ENCODE measurements at regions not wholly inside any gene's neighbourhood (a gene's known extent, or its start where the extent isn't known, plus 50 kb on each side); places are given as distances from the start of the nearest gene placed in this dataset.

DNA sequence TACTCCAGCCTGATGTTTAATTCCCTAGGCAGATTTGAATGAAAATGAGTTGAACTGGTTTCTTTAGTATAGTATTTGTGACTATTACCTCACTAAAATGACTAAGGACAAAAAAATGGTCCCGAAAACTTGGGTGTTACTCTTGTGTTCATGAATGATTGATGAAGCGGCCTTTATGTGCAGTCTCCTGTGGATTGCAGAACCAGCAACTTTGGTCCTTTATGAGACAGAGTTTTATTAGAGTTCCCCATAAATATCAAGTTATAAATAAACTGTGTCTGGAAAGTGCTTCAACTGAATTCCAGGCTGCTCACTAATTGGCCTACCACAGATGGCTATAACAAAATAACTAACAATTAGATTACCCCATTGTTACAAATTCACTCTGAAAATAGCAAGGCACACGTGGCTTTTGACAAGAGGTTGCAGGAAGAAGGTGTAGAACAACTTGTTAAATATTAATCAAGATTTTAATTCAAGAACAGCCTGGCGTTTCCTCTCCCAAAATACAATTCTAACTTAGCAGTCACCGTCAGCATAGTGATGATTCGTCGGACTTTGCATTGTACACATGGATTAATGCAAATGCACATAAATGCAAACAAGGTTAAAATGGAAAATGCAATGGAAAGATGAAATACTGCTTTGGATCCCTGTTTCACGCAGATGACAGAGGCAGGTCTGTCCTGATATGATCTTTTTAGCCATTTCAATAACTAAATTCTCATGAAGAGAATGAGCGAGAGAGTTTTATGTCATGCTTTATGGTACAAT is 567.3 kb upstream of the ZNF717 start:
- Histone ChIP-seq H3K36me3 (no peaks in the 10 kb centered on the region), H3K27me3 (no peaks in the 10 kb centered on the region), H3K9me3 (no peaks in the 10 kb centered on the region), H3K4me3 (no peak overlapping the region), H3K27ac (no peak overlapping the region), H3K4me1 (no peaks in the 10 kb centered on the region)
- DNase-seq (ENCODE audit: low spot score in 2 of 2) = no peak
- intact Hi-C loops (cut with DNase I) = no loop called here
- TF ChIP-seq, protein P1, sequence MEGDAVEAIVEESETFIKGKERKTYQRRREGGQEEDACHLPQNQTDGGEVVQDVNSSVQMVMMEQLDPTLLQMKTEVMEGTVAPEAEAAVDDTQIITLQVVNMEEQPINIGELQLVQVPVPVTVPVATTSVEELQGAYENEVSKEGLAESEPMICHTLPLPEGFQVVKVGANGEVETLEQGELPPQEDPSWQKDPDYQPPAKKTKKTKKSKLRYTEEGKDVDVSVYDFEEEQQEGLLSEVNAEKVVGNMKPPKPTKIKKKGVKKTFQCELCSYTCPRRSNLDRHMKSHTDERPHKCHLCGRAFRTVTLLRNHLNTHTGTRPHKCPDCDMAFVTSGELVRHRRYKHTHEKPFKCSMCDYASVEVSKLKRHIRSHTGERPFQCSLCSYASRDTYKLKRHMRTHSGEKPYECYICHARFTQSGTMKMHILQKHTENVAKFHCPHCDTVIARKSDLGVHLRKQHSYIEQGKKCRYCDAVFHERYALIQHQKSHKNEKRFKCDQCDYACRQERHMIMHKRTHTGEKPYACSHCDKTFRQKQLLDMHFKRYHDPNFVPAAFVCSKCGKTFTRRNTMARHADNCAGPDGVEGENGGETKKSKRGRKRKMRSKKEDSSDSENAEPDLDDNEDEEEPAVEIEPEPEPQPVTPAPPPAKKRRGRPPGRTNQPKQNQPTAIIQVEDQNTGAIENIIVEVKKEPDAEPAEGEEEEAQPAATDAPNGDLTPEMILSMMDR (IDR thresholded peaks at IDR 0.05) = no peak

DNA sequence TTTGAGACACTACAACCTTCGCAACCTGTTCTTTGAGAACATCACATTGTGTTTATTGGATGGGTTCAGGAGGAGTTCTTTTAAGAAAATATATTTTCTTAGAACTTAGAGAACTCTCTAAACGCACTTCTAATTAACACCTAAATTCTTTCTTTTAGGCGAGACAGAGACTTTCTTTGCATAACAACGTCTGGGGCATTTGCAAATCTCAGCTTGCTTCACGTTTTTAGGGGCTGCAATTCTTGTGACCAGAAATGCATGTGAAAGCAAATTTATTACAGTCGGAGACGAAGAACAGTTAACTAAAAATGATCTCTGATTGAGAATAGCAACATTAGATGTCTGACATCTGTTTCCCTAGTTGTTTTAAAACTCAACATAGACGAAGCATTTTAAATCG is 568.3 kb upstream of the ZNF717 start:
- intact Hi-C loops (cut with DNase I) = no loop called here
- no peaks in the 10 kb centered on the region for H3K27me3 ChIP-seq
- no peak overlapping the region for H3K27ac ChIP-seq
- H3K9me3 ChIP-seq = no peaks in the 10 kb centered on the region
- no peak overlapping the region for H3K4me3 ChIP-seq
- DNase-seq (ENCODE audit: low spot score in 2 of 2) = no peak
- no peaks in the 10 kb centered on the region for H3K4me1 ChIP-seq
- TF ChIP-seq, protein P1 (IDR thresholded peaks at IDR 0.05) = no peak
- H3K36me3 ChIP-seq = no peaks in the 10 kb centered on the region

DNA sequence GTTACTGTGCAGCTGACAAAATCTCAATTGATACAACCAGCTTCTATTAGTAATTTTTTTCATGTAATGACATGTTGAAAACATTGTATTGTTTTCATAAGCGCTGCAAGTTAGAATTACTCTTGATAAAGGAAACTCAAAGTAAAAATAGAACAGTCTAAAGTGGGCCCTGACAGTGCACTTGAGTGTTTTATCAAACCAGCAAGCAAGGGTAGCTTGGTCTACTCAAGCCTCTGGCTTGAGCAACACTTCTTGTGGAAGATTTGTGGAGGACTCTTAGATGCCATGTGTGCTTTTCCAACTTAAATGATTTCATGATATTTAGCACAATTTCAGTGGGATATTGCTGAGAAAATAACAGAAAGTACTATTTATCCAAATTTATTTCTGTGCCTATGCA is 575.7 kb upstream of the ZNF717 start:
- no peaks in the 10 kb centered on the region for H3K27me3 ChIP-seq
- H3K27ac ChIP-seq = no peak overlapping the region
- TF ChIP-seq, protein P1 (IDR thresholded peaks at IDR 0.05) = no peak
- no peaks in the 10 kb centered on the region for H3K9me3 ChIP-seq
- H3K36me3 ChIP-seq = no peaks in the 10 kb centered on the region
- intact Hi-C loops (cut with DNase I) = no loop called here
- no peak for DNase-seq (ENCODE audit: low spot score in 2 of 2)
- no peak overlapping the region for H3K4me3 ChIP-seq
- no peaks in the 10 kb centered on the region for H3K4me1 ChIP-seq

DNA sequence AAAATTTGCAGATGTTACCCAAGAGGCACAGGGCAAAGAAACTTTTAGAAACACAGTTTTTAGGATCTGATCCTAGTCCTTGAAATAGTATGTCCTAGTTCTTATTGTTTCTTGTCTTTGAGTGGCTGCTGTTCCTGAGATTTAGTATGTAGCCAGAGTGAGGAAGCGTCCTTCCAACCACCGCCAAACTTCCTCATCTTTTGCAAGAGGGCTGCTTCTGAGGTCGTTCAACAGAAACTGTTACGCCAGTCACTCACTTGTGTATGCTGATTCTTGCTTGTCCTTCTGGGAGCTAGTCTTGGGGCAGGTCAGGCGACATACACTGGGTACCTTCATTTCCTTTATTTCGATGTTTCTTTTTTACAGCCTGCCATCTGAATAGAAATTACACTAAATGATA is 577.3 kb upstream of the ZNF717 start:
- DNase-seq (ENCODE audit: low spot score in 2 of 2) = no peak
- no peaks in the 10 kb centered on the region for H3K36me3 ChIP-seq
- H3K27me3 ChIP-seq = no peaks in the 10 kb centered on the region
- no peaks in the 10 kb centered on the region for H3K9me3 ChIP-seq
- H3K4me1 ChIP-seq = no peaks in the 10 kb centered on the region
- TF ChIP-seq, protein P1 (IDR thresholded peaks at IDR 0.05) = no peak
- H3K27ac ChIP-seq = no peak overlapping the region
- no peak overlapping the region for H3K4me3 ChIP-seq
- intact Hi-C loops (cut with DNase I) = no loop called here

DNA sequence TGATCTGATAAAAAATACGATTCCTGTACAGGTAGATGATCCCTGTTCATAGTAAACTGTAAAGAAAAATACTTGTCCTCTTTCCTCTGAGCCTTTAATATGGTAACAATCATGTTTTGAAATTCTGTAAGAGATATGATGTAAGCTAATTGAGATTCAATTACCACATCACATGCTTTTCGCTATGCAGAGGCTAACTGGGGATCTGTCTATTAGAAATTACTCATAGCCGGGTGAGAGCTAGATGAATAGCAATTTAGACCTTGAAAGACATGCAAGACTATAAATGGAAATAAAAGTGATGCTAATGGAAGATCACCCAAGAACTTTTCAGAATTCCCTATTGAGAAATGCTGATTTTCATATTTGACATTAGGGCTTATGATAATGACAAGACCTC is 579.9 kb upstream of the ZNF717 start:
- no peaks in the 10 kb centered on the region for H3K27me3 ChIP-seq
- intact Hi-C loops (cut with DNase I) = no loop called here
- no peak overlapping the region for H3K4me3 ChIP-seq
- no peak for DNase-seq (ENCODE audit: low spot score in 2 of 2)
- H3K4me1 ChIP-seq = no peaks in the 10 kb centered on the region
- TF ChIP-seq, protein P1 (IDR thresholded peaks at IDR 0.05) = no peak
- H3K36me3 ChIP-seq = no peaks in the 10 kb centered on the region
- no peaks in the 10 kb centered on the region for H3K9me3 ChIP-seq
- no peak overlapping the region for H3K27ac ChIP-seq

DNA sequence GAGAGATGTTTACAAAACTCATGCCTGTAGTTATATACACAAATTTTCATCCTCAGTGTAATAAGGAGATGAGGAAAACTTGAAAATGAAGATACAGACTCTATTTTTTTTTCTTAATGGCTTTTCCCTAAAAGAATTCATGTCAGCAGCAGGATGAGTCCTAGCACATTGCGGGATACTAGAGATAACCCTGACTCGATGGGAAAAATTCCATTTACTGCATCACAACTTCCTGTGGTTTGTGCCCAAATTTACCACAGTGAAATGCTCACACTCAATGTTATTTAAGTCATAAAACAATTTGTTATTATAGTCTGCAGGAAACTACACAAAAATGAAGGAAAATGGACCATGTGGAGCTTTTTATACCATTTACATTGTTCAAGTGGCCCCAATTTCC is 581.9 kb upstream of the ZNF717 start:
- DNase-seq (ENCODE audit: low spot score in 2 of 2) = no peak
- Histone ChIP-seq H3K36me3 (no peaks in the 10 kb centered on the region), H3K4me1 (no peaks in the 10 kb centered on the region), H3K27ac (no peak overlapping the region), H3K27me3 (no peaks in the 10 kb centered on the region), H3K9me3 (no peaks in the 10 kb centered on the region), H3K4me3 (no peak overlapping the region)
- intact Hi-C loops (cut with DNase I) = no loop called here
- TF ChIP-seq, protein P1 (IDR thresholded peaks at IDR 0.05) = no peak

Data from ascending aorta (tissue), 2 donors.